Hepatocyte (in vitro differentiated cells): ENCODE measurements at regions not wholly inside any gene's neighbourhood (a gene's known extent, or its start where the extent isn't known, plus 50 kb on each side); places are given as distances from the start of the nearest gene placed in this dataset.

Experiments used
- DNase-seq: peaks from one replicate; pipeline ENCODE4 v3.0.0-alpha.2; 2016; ENCODE audit warnings: low spot score
- H2AFZ ChIP-seq: fragments of 200-600 bp; sonication (generic); 2 replicates; pipeline ENCODE4 v1.6.0; 2016; ENCODE audit warnings: antibody characterized with exemption, mild to moderate bottlenecking
- H3K27ac ChIP-seq: fragments of 200-600 bp; sonication (generic); 2 replicates; pipeline ENCODE4 v1.5.1; 2016; ENCODE audit warnings: mild to moderate bottlenecking
- H3K27me3 ChIP-seq: fragments of 200-600 bp; sonication (generic); 2 replicates; pipeline ENCODE4 v1.6.1; 2016
- H3K36me3 ChIP-seq: fragments of 200-600 bp; sonication (generic); replicated peaks from 2 replicates; pipeline ENCODE4 v1.5.1; 2016; ENCODE audit warnings: low read depth; ENCODE audit not compliant: insufficient read depth
- H3K4me1 ChIP-seq: fragments of 200-600 bp; sonication (generic); 2 replicates; pipeline ENCODE4 v1.5.1; 2016; ENCODE audit warnings: mild to moderate bottlenecking, moderate library complexity; ENCODE audit not compliant: insufficient read depth
- H3K4me2 ChIP-seq: fragments of 200-600 bp; sonication (generic); 2 replicates; pipeline ENCODE4 v1.6.0; 2016
- H3K4me3 ChIP-seq: fragments of 200-600 bp; sonication (generic); 2 replicates; pipeline ENCODE4 v1.5.1; 2016; ENCODE audit warnings: mild to moderate bottlenecking
- H3K79me2 ChIP-seq: fragments of 200-600 bp; sonication (generic); 2 replicates; pipeline ENCODE4 v1.6.0; 2017; ENCODE audit warnings: mild to moderate bottlenecking
- H3K9me2 ChIP-seq: fragments of 200-600 bp; sonication (generic); replicated peaks from 2 replicates; pipeline ENCODE4 v1.6.0; 2017; ENCODE audit warnings: mild to moderate bottlenecking; ENCODE audit not compliant: insufficient read depth
- H3K9me3 ChIP-seq: fragments of 200-600 bp; sonication (generic); 2 replicates; pipeline ENCODE4 v1.5.1; 2016; ENCODE audit warnings: low read depth, mild to moderate bottlenecking
- H4K20me1 ChIP-seq: fragments of 200-600 bp; sonication (generic); 2 replicates; pipeline ENCODE4 v1.6.0; 2016; ENCODE audit warnings: mild to moderate bottlenecking; ENCODE audit not compliant: insufficient read depth, poor library complexity, severe bottlenecking
- EZH2 ChIP-seq: fragments of 200-600 bp; sonication (generic); IDR thresholded peaks from 2 replicates; pipeline ENCODE4 v1.6.1; 2016; ENCODE audit warnings: antibody characterized with exemption, mild to moderate bottlenecking, borderline replicate concordance
- EZH2phosphoT487 ChIP-seq: fragments of 200-600 bp; sonication (generic); IDR thresholded peaks from one replicate; pipeline ENCODE4 v1.6.1; 2018; ENCODE audit warnings: antibody characterized with exemption, mild to moderate bottlenecking, low read depth, moderate library complexity; ENCODE audit not compliant: unreplicated experiment, severe bottlenecking
- WGBS: methylation state at CpG from one replicate; pipeline ENCODE4 v1.1.6; 2016; ENCODE audit warnings: low lambda C conversion rate; ENCODE audit errors: missing lambda C conversion rate; 5-methylcytosine and 5-hydroxymethylcytosine counted together
- TF ChIP-seq, protein P1 (sequence below): fragments of 200-600 bp; sonication (generic); IDR thresholded peaks from 2 replicates; pipeline ENCODE4 v1.5.1; 2016; ENCODE audit warnings: antibody characterized with exemption, mild to moderate bottlenecking; ENCODE audit not compliant: poor library complexity

GRCh38 chr1:184909019-184909418, 65.3 kb downstream of the NIBAN1 start:
- Histone ChIP-seq H3K9me3 (no peaks in the 10 kb centered on the region), H4K20me1 (no peaks in the 10 kb centered on the region), H3K36me3 (no peaks in the 10 kb centered on the region), H3K27me3 (no peaks in the 10 kb centered on the region), H3K27ac (no peak overlapping the region), H2AFZ (no peak overlapping the region), H3K79me2 (no peaks in the 10 kb centered on the region), H3K4me2 (no peak overlapping the region), H3K4me3 (no peak overlapping the region), H3K4me1 (peaks cover 4% of the 10 kb centered on the region), H3K9me2 (no peaks in the 10 kb centered on the region)
- DNase-seq: no peak
- no peak for TF ChIP-seq EZH2
- TF ChIP-seq, protein P1, sequence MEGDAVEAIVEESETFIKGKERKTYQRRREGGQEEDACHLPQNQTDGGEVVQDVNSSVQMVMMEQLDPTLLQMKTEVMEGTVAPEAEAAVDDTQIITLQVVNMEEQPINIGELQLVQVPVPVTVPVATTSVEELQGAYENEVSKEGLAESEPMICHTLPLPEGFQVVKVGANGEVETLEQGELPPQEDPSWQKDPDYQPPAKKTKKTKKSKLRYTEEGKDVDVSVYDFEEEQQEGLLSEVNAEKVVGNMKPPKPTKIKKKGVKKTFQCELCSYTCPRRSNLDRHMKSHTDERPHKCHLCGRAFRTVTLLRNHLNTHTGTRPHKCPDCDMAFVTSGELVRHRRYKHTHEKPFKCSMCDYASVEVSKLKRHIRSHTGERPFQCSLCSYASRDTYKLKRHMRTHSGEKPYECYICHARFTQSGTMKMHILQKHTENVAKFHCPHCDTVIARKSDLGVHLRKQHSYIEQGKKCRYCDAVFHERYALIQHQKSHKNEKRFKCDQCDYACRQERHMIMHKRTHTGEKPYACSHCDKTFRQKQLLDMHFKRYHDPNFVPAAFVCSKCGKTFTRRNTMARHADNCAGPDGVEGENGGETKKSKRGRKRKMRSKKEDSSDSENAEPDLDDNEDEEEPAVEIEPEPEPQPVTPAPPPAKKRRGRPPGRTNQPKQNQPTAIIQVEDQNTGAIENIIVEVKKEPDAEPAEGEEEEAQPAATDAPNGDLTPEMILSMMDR: no peak
- TF ChIP-seq EZH2phosphoT487: no peak

DNA sequence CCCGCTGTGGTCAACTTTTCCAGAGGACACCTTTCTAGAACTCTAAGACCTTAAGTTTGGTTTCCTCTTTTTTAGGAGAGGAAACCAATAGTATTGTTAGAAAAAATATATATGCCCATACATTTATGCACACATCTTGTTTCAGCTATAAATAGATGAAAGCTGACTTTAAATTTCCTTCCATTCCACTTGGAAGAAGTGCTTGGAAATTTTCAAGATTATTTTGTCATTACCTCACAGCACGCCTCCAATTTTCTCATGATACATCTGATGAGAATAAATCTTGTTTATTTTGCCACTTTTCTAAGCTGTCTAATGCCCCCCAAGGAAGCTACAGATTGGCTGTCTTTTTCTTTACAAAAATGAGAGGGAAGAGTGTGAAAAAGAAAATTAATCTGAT, 65.8 kb downstream of the NIBAN1 start:
- H3K4me1 ChIP-seq: peaks cover 4% of the 10 kb centered on the region
- 92% methylated on average over 2 of the region's 2 CpGs for WGBS
- H3K4me2 ChIP-seq: no peak overlapping the region
- no peaks in the 10 kb centered on the region for H3K9me2 ChIP-seq
- no peaks in the 10 kb centered on the region for H4K20me1 ChIP-seq
- no peak for TF ChIP-seq EZH2phosphoT487
- H3K27me3 ChIP-seq: no peaks in the 10 kb centered on the region
- H3K9me3 ChIP-seq: no peaks in the 10 kb centered on the region
- no peaks in the 10 kb centered on the region for H3K79me2 ChIP-seq
- no peak for DNase-seq
- no peak overlapping the region for H2AFZ ChIP-seq
- no peaks in the 10 kb centered on the region for H3K36me3 ChIP-seq
- no peak overlapping the region for H3K4me3 ChIP-seq
- no peak overlapping the region for H3K27ac ChIP-seq

- H4K20me1 ChIP-seq: no peaks in the 10 kb centered on the region
- no peak overlapping the region for H3K4me3 ChIP-seq
- H3K4me2 ChIP-seq: no peak overlapping the region
- H3K27ac ChIP-seq: no peak overlapping the region
- no peaks in the 10 kb centered on the region for H3K79me2 ChIP-seq
- DNase-seq: no peak
- 93% methylated on average over 2 of the region's 2 CpGs for WGBS
- no peaks in the 10 kb centered on the region for H3K36me3 ChIP-seq
- no peaks in the 10 kb centered on the region for H3K9me2 ChIP-seq
- no peak overlapping the region for H2AFZ ChIP-seq
- H3K9me3 ChIP-seq: no peaks in the 10 kb centered on the region
- no peaks in the 10 kb centered on the region for H3K27me3 ChIP-seq
- TF ChIP-seq, protein P1: no peak
- TF ChIP-seq EZH2: no peak
- no peak for TF ChIP-seq EZH2phosphoT487
- peaks cover 4% of the 10 kb centered on the region for H3K4me1 ChIP-seq
Measured at GRCh38 chr1:184907500-184907899, 66.8 kb downstream of the NIBAN1 start.

DNA sequence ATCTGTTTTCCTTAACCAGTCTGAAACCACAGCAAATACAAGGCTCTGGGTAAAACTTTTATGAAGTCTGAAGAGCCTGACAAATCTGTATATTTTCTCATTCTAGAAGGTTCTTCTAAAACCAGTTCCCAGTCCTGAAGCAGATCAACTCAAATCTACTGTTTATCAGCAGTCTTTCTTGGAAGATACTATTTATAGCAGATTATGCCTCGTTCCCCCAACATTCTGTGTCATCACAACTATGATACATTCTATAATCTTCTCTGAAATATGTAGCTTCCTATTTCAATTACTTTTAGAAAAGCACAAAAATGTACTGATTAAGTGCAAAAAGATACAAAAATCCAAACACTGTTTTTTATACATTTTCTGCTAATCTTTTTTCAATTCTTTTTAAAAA, 67.5 kb downstream of the NIBAN1 start:
- H3K4me2 ChIP-seq: no peak overlapping the region
- no peak for TF ChIP-seq EZH2phosphoT487
- TF ChIP-seq EZH2: no peak
- TF ChIP-seq, protein P1: no peak
- H3K27ac ChIP-seq: peak overlapping the region; percentile 38
- H4K20me1 ChIP-seq: no peaks in the 10 kb centered on the region
- no peaks in the 10 kb centered on the region for H3K9me3 ChIP-seq
- no peak overlapping the region for H2AFZ ChIP-seq
- H3K79me2 ChIP-seq: no peaks in the 10 kb centered on the region
- H3K4me1 ChIP-seq: peaks cover 4% of the 10 kb centered on the region
- H3K27me3 ChIP-seq: no peaks in the 10 kb centered on the region
- 44% methylated on average over 1 of the region's 1 CpG for WGBS
- H3K4me3 ChIP-seq: no peak overlapping the region
- H3K9me2 ChIP-seq: no peaks in the 10 kb centered on the region
- no peak for DNase-seq
- H3K36me3 ChIP-seq: no peaks in the 10 kb centered on the region
